ENCODE measurements at regions not wholly inside any gene's neighbourhood (a gene's known extent, or its start where the extent isn't known, plus 50 kb on each side); places are given as distances from the start of the nearest gene placed in this dataset.

DNA sequence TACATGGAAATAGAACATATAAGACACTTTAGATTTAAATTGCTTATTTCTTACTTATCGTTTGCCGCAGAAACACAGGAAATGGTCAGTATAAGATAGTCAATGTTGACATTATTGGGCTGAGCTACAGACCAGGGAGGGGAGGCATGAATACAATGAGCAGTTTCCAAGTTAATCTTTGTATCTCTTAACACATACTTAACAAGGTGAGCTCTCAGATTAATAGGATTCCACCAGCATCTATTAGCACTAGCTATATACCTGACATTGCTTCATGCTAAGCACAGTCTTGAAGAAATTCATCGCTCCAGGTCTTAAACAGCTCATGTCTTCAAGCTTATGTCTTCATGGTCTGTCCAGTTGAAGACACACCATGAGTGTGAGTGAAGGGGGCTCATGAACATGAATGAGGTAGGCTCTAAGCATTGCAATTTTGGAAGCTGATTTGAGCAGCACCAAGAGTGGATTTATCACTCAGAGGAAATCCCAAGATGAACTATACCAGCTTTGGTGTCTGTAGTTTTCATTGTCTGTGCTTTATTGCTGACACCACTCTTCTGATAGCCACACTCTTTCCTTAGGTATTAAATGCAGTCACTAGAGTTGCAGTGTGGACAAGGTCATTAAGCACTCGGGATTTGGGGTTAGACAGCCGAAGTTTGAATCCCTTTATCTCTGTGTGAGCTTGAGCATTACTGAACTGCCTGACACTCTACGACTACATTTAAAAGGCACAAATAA lies 359.3 kb upstream of the EPHA4 start:
- Histone ChIP-seq H4K20me1 (ENCODE audit: control insufficient read depth, extremely low read depth, insufficient read depth, low read length) (no peaks in the 10 kb centered on the region), H3K27me3 (ENCODE audit: control insufficient read depth, extremely low read depth, insufficient read depth, low read length) (no peaks in the 10 kb centered on the region), H2AFZ (ENCODE audit: control insufficient read depth, low read length) (no peak overlapping the region), H3K9me3 (ENCODE audit: control insufficient read depth, low read depth, low read length) (no peaks in the 10 kb centered on the region), H3K27ac (ENCODE audit: control insufficient read depth, insufficient read depth, low read length) (no peak overlapping the region), H3K9me1 (ENCODE audit: control insufficient read depth, extremely low read depth, insufficient read depth, low read length) (no peaks in the 10 kb centered on the region), H3K4me3 (ENCODE audit: control insufficient read depth in 2 of 3, extremely low read depth in 1 of 3, insufficient read depth in 2 of 3, low read depth in 1 of 3, low read length in 3 of 3) (no peak overlapping the region), H3K4me1 (ENCODE audit: control insufficient read depth, extremely low read depth, insufficient read depth, low read length) (no peaks in the 10 kb centered on the region), H3K4me2 (ENCODE audit: control insufficient read depth, extremely low read depth, insufficient read depth, low read depth, low read length) (no peak overlapping the region), H3K9ac (ENCODE audit: control insufficient read depth, extremely low read depth, insufficient read depth, low read length) (no peak overlapping the region), H3K79me2 (ENCODE audit: control insufficient read depth, insufficient read depth, low read length) (no peaks in the 10 kb centered on the region), H3K36me3 (ENCODE audit: control insufficient read depth in 2 of 2, extremely low read depth in 1 of 2, insufficient read depth in 2 of 2, low read length in 2 of 2) (no peaks in the 10 kb centered on the region)
- DNase-seq (ENCODE audit: low read depth, low spot score) (no peak), FAIRE-seq (no peak)
- no peak for TF ChIP-seq EZH2 (IDR thresholded peaks at IDR 0.05; ENCODE audit: low read length)
- TF ChIP-seq, protein P1, sequence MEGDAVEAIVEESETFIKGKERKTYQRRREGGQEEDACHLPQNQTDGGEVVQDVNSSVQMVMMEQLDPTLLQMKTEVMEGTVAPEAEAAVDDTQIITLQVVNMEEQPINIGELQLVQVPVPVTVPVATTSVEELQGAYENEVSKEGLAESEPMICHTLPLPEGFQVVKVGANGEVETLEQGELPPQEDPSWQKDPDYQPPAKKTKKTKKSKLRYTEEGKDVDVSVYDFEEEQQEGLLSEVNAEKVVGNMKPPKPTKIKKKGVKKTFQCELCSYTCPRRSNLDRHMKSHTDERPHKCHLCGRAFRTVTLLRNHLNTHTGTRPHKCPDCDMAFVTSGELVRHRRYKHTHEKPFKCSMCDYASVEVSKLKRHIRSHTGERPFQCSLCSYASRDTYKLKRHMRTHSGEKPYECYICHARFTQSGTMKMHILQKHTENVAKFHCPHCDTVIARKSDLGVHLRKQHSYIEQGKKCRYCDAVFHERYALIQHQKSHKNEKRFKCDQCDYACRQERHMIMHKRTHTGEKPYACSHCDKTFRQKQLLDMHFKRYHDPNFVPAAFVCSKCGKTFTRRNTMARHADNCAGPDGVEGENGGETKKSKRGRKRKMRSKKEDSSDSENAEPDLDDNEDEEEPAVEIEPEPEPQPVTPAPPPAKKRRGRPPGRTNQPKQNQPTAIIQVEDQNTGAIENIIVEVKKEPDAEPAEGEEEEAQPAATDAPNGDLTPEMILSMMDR (optimal IDR thresholded peaks at IDR 0.05 in 1 of 3, IDR thresholded peaks at IDR 0.05 in 1 of 3, conservative IDR thresholded peaks at IDR 0.05 in 1 of 3; ENCODE audit: extremely low read depth in 1 of 3, insufficient read depth in 2 of 3, low read length in 3 of 3): no peak
- dilution Hi-C loops (cut with MboI; ENCODE audit: extremely low pct_ligation_motif_present, low sequenced_read_pairs): no loop called here

GRCh38 chr2:221929259-221929658 lies 357.2 kb upstream of the EPHA4 start:
- no peaks in the 10 kb centered on the region for H3K36me3 ChIP-seq (ENCODE audit: control insufficient read depth in 2 of 2, extremely low read depth in 1 of 2, insufficient read depth in 2 of 2, low read length in 2 of 2)
- no peak overlapping the region for H3K27ac ChIP-seq (ENCODE audit: control insufficient read depth, insufficient read depth, low read length)
- no peaks in the 10 kb centered on the region for H3K27me3 ChIP-seq (ENCODE audit: control insufficient read depth, extremely low read depth, insufficient read depth, low read length)
- TF ChIP-seq EZH2 (IDR thresholded peaks at IDR 0.05; ENCODE audit: low read length): no peak
- TF ChIP-seq, protein P1 (optimal IDR thresholded peaks at IDR 0.05 in 1 of 3, IDR thresholded peaks at IDR 0.05 in 1 of 3, conservative IDR thresholded peaks at IDR 0.05 in 1 of 3; ENCODE audit: extremely low read depth in 1 of 3, insufficient read depth in 2 of 3, low read length in 3 of 3): no peak
- H3K9me3 ChIP-seq (ENCODE audit: control insufficient read depth, low read depth, low read length): no peaks in the 10 kb centered on the region
- H2AFZ ChIP-seq (ENCODE audit: control insufficient read depth, low read length): no peak overlapping the region
- no peaks in the 10 kb centered on the region for H3K9me1 ChIP-seq (ENCODE audit: control insufficient read depth, extremely low read depth, insufficient read depth, low read length)
- no peak overlapping the region for H3K9ac ChIP-seq (ENCODE audit: control insufficient read depth, extremely low read depth, insufficient read depth, low read length)
- no peaks in the 10 kb centered on the region for H4K20me1 ChIP-seq (ENCODE audit: control insufficient read depth, extremely low read depth, insufficient read depth, low read length)
- H3K4me1 ChIP-seq (ENCODE audit: control insufficient read depth, extremely low read depth, insufficient read depth, low read length): no peaks in the 10 kb centered on the region
- no peaks in the 10 kb centered on the region for H3K79me2 ChIP-seq (ENCODE audit: control insufficient read depth, insufficient read depth, low read length)
- DNase-seq (ENCODE audit: low read depth, low spot score): no peak
- no peak overlapping the region for H3K4me3 ChIP-seq (ENCODE audit: control insufficient read depth in 2 of 3, extremely low read depth in 1 of 3, insufficient read depth in 2 of 3, low read depth in 1 of 3, low read length in 3 of 3)
- dilution Hi-C loops (cut with MboI; ENCODE audit: extremely low pct_ligation_motif_present, low sequenced_read_pairs): no loop called here
- no peak overlapping the region for H3K4me2 ChIP-seq (ENCODE audit: control insufficient read depth, extremely low read depth, insufficient read depth, low read depth, low read length)
- FAIRE-seq: no peak

Data from keratinocyte (primary cell).